HG03025 (cell line): ENCODE measurements at regions not wholly inside any gene's neighbourhood (a gene's known extent, or its start where the extent isn't known, plus 50 kb on each side); places are given as distances from the start of the nearest gene placed in this dataset.
"Not testable (repeated sequence)": the region's sequence is repeated elsewhere in the genome, so short reads cannot be mapped to it uniquely, and the experiment has no call there.

Source experiments
- ATAC-seq: cut with Tn5 transposase; IDR thresholded peaks from one replicate; pipeline ENCODE4 v1.9.1; 2021; ENCODE audit warnings: mild to moderate bottlenecking, moderate library complexity; ENCODE audit not compliant: unreplicated experiment, low FRiP score

GRCh38 chr10:27391325-27391724 lies 112.8 kb upstream of the RAB18 start:
- ATAC-seq = no peak

DNA sequence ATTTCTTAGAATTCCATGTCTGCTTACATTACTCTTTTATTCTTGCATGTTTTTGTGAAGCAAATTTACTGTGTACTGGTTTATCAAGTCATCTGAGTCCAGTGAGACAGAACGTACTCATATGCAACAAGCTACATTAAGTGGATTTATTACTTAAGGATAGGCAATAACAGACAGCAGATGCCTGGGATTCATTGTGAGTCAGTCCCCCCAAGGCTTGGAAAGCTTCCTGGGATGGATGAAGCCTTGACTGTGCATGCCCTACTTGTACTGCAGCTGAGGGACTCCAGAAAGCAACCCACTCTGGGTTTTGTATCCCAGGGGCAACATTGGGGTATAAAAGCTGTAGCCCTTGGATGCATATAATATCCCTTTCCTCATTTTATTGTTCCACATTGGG lies 113.4 kb upstream of the RAB18 start:
- no peak for ATAC-seq

DNA sequence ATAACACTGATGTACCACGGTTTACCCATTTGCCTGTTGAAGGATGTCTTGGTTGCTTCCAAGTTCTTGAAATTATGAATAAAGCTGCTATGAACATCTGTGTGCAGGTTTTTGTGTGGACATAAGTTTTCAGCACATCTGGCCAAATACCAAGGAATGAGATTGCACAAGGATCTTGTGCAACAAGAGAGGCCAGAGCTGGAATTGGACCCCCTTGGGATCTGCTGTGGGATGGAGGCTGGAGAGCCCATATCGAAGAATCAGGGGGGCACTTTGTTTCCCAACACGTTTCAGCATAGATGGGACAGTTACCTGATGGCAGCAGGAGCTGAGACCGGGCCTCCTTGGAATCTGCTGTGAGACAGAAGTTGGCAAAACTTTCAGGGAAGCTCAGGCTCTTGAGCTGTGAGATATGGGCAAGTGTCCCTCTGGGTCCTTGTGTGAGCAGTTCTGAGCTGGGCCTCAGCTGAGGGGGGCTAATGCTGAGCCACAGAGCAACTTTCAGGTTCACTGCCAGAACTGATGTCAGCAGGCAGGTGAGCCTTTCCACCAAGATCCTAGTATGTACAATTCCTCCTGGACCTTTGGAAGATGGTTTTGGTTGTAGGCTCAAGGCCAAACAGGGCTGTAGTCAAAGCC lies 115.2 kb upstream of the RAB18 start:
- ATAC-seq = no peak

GRCh38 chr10:27383595-27384542 lies 120.2 kb upstream of the RAB18 start:
- ATAC-seq = no peak

DNA sequence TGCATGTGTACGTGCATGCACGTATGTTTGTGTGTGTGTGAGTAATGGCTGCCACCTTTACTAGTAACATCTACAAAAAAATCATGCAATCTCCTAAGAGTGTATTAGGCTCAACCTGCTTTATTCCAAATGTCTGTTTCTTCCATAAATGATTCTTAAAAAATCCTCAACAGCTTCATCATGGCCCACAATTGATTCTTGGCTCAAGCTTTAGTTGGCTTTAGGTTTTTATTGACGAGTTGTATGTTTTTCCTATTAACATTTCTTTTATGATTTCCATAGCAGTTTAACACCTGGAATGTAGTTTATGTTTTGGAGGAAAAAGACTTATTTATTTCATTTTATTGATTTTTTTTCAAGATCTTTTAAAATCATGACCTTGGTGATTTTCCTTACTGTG lies 121.9 kb upstream of the RAB18 start:
- ATAC-seq = no peak

DNA sequence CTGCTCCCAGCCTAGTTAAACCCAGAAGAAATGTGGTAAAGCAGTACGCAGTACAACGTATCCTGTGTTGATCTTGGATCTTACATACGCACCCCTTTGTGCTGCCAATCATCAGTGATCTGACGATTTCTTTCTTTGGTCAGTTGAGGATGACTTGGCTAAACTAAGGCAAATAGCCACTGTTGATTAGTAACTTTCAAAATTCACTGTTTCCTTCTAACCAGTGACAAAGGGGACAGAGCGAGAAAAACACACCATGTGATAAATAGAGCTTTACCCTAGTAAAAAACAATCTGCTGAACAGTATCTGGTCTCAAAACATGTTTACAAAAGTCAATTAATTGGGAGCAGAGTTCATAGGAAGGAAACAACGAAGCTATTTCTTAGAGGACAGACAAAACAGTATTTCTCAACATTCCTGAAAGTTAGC lies 123.2 kb upstream of the RAB18 start:
- ATAC-seq = no peak

- not testable (repeated sequence) for ATAC-seq
Observed at GRCh38 chr10:27379041-27379440, 125.1 kb upstream of the RAB18 start.

DNA sequence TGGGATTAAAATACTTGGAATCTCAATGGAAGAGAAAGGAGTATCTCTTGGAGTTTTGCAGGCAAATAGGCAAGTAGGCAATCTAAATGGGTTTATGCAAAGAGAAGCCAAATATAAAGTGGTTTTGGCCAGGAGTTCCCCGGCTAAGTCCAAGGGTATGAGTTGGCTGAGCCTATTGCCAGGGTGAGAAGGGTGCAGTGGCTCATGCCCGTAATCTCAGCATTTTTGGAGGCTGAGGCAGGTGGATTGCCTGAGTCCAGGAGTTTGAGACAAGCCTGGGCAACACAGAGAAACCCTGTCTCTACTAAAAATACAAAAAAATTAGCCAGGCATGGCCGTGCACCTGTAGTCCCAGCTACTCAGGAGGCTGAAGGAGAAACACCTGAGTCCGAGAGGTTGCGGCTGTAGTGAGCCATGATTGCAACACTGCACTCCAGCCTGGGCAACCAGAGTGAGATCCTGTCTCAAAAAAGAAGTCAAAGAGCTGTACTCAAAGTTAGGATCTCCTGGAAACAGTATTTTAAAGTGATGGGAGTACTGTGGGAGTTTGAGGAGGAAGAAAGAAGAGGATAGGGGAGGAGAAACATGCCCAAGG lies 130.4 kb upstream of the RAB18 start:
- ATAC-seq = no peak

- ATAC-seq = no peak
Observed at GRCh38 chr10:27372095-27372494, 131.5 kb upstream of the ACBD5 start.

DNA sequence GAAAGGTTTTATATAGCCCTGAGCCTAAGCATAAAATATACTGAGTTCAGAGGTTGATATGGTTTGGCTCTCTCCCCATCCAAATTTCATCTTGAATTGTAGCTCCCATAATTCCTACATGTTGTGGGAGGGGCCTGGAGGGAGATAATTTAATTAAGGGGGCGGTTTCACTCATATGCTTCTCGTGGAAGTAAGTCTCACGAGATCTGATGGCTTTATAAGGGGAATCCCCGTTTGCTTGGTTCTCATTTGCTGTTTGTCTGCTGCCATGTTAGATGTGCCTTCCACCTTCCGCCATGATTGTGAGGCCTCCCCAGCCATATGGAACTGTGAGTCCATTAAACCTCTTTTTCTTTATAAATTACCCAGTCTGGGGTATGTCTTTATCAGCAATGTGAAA lies 130.8 kb upstream of the ACBD5 start:
- not testable (repeated sequence) for ATAC-seq

- ATAC-seq = no peak
Observed at GRCh38 chr10:27369880-27370279, 129.3 kb upstream of the ACBD5 start.

DNA sequence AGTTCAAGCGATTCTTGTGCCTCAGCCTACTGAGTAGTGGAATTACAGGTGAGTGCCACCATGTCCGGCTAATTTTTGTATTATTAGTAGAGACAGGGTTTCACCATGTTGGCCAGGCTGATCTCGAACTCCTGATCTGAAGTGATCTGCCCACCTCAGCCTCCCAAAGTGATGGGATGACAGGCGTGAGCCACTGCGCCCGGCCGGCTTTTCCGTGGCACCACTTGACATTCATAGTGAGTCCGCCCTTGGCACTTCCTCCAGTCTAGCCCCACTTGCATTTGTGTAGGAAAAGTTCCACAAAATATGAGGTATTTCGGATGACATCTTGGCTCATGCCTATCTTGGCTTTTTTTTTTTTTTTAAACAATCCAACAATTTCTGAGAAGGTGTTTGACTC lies 128.1 kb upstream of the ACBD5 start:
- no peak for ATAC-seq

GRCh38 chr10:27366769-27367168 lies 126.2 kb upstream of the ACBD5 start:
- no peak for ATAC-seq

GRCh38 chr10:27364028-27364427 lies 123.4 kb upstream of the ACBD5 start:
- no peak for ATAC-seq

DNA sequence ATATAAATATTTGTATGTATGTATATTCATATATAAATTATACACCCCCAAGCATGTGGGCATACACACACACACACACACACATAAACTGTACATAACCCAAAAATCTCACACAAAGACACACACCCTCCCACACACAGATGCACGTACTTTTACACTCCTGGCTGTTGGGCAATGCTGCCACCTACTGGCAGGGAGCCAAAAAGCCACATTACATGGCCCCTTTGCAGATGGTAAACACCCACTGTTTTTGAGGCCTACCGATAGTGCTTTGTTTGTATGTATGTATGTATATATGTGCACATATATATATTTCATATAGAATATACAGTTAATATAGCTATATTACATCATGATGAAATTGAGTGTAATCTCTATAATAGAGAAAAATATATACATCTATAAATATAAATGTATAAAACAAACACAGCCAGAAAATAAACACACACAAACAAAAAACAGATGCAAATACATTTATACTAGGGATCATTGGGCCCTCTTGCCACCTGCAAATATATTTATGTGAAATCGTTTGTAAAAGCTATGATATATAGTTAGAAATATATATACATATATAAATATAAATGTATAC lies 120.1 kb upstream of the ACBD5 start:
- ATAC-seq = peak; percentile 91

DNA sequence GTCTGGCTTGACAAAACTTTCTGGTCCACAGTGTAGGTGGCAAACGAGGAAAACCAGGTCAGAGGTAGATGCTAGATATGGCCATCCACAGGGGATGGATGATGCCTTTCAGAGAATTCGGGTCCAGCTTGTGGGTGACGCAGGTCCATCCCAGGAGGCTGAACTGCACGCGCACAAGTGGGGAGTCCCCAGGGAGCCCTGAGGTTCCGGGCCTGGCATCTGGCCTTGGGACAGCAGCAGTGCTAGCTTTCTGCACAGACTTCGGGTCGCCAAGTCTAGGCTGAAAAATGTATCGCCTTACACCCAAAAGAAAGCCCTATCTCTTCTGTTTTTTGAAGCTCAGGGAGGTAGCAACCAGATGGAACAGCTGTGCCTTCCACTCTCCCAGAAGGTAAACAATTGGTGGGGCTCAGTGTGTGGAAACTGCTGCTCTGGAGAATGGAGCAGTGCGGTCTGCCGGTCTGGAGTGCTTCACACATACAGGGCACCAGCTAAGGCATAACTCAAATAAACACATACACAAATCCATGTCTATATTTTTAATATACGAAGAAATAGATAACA lies 119.3 kb upstream of the ACBD5 start:
- ATAC-seq = no peak

DNA sequence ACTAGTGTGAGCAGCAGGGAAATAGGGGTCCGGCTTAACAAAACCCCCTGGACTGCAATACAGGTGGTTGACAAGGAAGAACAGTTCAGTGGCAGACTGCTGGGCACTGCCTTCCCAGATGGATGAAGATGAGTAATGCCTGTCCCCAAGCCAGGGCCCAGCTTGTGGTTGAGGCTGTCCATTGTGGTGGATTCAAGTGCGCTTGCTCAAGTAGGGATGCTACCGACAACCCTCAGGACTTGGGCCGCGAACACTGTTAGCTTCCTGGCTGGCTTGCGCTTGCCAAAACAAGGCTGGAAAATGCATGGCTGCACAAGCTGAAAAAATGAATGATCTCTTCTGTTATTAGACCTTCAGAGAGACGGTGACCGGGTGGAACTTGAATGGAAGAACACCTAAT lies 116.1 kb upstream of the ACBD5 start:
- ATAC-seq = no peak

- no peak for ATAC-seq
Observed at GRCh38 chr10:27355918-27356573, 115.4 kb upstream of the ACBD5 start.

- peak; percentile 97 for ATAC-seq
Observed at GRCh38 chr10:27354643-27355270, 114.2 kb upstream of the ACBD5 start.

- not testable (repeated sequence) for ATAC-seq
Observed at GRCh38 chr10:27354100-27354499, 113.5 kb upstream of the ACBD5 start.
